Tibial nerve (tissue), 4 donors: ENCODE measurements at regions not wholly inside any gene's neighbourhood (a gene's known extent, or its start where the extent isn't known, plus 50 kb on each side); places are given as distances from the start of the nearest gene placed in this dataset.

Experiments
- DNase-seq, 2 donors: peaks; one replicate each; pipeline ENCODE4 v3.0.0-alpha.2; 2019; ENCODE audit warnings: low spot score in 2 of 2
- H3K27ac ChIP-seq, 4 donors: fragments of 200-600 bp; sonication (generic) in 3 of 4; one replicate each; pipeline ENCODE4 v1.5.1; 2017 to 2019; ENCODE audit warnings: mild to moderate bottlenecking in 1 of 4
- H3K27me3 ChIP-seq, 2 donors: fragments of 200-600 bp; sonication (generic) in 1 of 2; one replicate each; pipeline versions ENCODE4 v1.5.1 to v1.6.0; 2017 to 2019
- H3K36me3 ChIP-seq, 3 donors: fragments of 200-600 bp; sonication (generic); one replicate each; pipeline ENCODE4 v1.5.1; 2018 to 2019
- H3K4me1 ChIP-seq, 4 donors: fragments of 200-600 bp; sonication (generic) in 3 of 4; one replicate each; pipeline ENCODE4 v1.5.1; 2017 to 2019
- H3K4me3 ChIP-seq, 4 donors: fragments of 200-600 bp; sonication (generic) in 3 of 4; one replicate each; pipeline ENCODE4 v1.5.1; 2017 to 2019; ENCODE audit warnings: mild to moderate bottlenecking in 1 of 4, moderate library complexity in 1 of 4
- H3K9me3 ChIP-seq, 4 donors: fragments of 200-600 bp; sonication (generic) in 3 of 4; one replicate each; pipeline ENCODE4 v1.5.1; 2017 to 2019
- CTCF ChIP-seq, 5 experiments: fragments of 200-600 bp in 3 of 5; fragments of 450-650 bp in 2 of 5; sonication (generic) in 3 of 5; IDR thresholded peaks; one replicate each; pipeline ENCODE4 v1.5.1; 2016 to 2019; ENCODE audit warnings: antibody characterized with exemption in 5 of 5, mild to moderate bottlenecking in 3 of 5, moderate library complexity in 2 of 5
- EP300 ChIP-seq, 2 donors: sonication (generic); formaldehyde crosslinking; IDR thresholded peaks; one replicate each; pipeline ENCODE4 v1.6.1; 2017; ENCODE audit warnings: antibody characterized with exemption in 2 of 2, mild to moderate bottlenecking in 1 of 2
- POLR2A ChIP-seq, 2 donors: fragments of 450-650 bp; IDR thresholded peaks; one replicate each; pipeline ENCODE4 v1.6.1; 2017; ENCODE audit warnings: antibody characterized with exemption in 2 of 2, mild to moderate bottlenecking in 2 of 2, moderate library complexity in 2 of 2
- WGBS, 2 donors: methylation state at CpG; one replicate each; pipeline ENCODE4 v1.1.5; 2018; 5-methylcytosine and 5-hydroxymethylcytosine counted together

GRCh38 chr7:35463751-35464150, 209.9 kb upstream of the TBX20 start:
- TF ChIP-seq EP300 (IDR thresholded peaks at IDR 0.05), result no peak
- TF ChIP-seq POLR2A (IDR thresholded peaks at IDR 0.05), result no peak
- TF ChIP-seq CTCF (IDR thresholded peaks at IDR 0.05), result no peak
- no peak overlapping the region for H3K4me3 ChIP-seq
- no peaks in the 10 kb centered on the region for H3K4me1 ChIP-seq
- peaks cover 0 to 8% (median 0%) of the 10 kb centered on the region in 4 donors for H3K9me3 ChIP-seq
- 68 to 69% methylated on average over 4 of the region's 4 CpGs for WGBS, 2 donors
- H3K27me3 ChIP-seq, result no peaks in the 10 kb centered on the region
- DNase-seq, result no peak
- no peak overlapping the region for H3K27ac ChIP-seq
- no peaks in the 10 kb centered on the region for H3K36me3 ChIP-seq

GRCh38 chr7:35463176-35463700, 209.3 kb upstream of the TBX20 start:
- Histone ChIP-seq H3K4me3 (no peak overlapping the region), H3K27me3 (no peaks in the 10 kb centered on the region), H3K9me3 (peaks cover 0 to 13% (median 0%) of the 10 kb centered on the region in 4 donors), H3K36me3 (no peaks in the 10 kb centered on the region), H3K4me1 (no peaks in the 10 kb centered on the region), H3K27ac (no peak overlapping the region)
- no peak for DNase-seq
- WGBS, 2 donors, result 71 to 91% methylated on average over 3 of the region's 3 CpGs
- TF ChIP-seq POLR2A (IDR thresholded peaks at IDR 0.05) (no peak), CTCF (IDR thresholded peaks at IDR 0.05) (no peak), EP300 (IDR thresholded peaks at IDR 0.05) (no peak)

- Histone ChIP-seq H3K9me3 (peaks cover 0 to 27% (median 0%) of the 10 kb centered on the region in 4 donors), H3K27ac (no peak overlapping the region), H3K36me3 (no peaks in the 10 kb centered on the region), H3K27me3 (peaks cover 0 to 18% of the 10 kb centered on the region in 2 donors), H3K4me3 (no peak overlapping the region), H3K4me1 (peaks cover 0 to 7% (median 0%) of the 10 kb centered on the region in 4 donors)
- DNase-seq, result no peak
- WGBS, 2 donors, result 16 to 23% methylated on average over 56 to 58 of the region's 58 CpGs
- TF ChIP-seq EP300 (IDR thresholded peaks at IDR 0.05) (no peak), POLR2A (IDR thresholded peaks at IDR 0.05) (no peak), CTCF (IDR thresholded peaks at IDR 0.05) (no peak)
Observed at GRCh38 chr7:35454575-35455385, 200.9 kb upstream of the TBX20 start.

- Histone ChIP-seq H3K27ac (no peak overlapping the region), H3K9me3 (peaks cover 0 to 2% (median 0%) of the 10 kb centered on the region in 4 donors), H3K4me1 (peaks cover 0 to 7% (median 0%) of the 10 kb centered on the region in 4 donors), H3K27me3 (peaks cover 0 to 18% of the 10 kb centered on the region in 2 donors), H3K36me3 (no peaks in the 10 kb centered on the region), H3K4me3 (no peak overlapping the region)
- DNase-seq, result no peak
- WGBS, 2 donors, result 37 to 38% methylated on average over 3 of the region's 3 CpGs
- TF ChIP-seq EP300 (IDR thresholded peaks at IDR 0.05) (no peak), CTCF (IDR thresholded peaks at IDR 0.05) (no peak), POLR2A (IDR thresholded peaks at IDR 0.05) (no peak)
Observed at GRCh38 chr7:35450456-35451214, 196.7 kb upstream of the TBX20 start.

GRCh38 chr7:35448486-35448885, 194.6 kb upstream of the TBX20 start:
- TF ChIP-seq POLR2A (IDR thresholded peaks at IDR 0.05), result no peak
- TF ChIP-seq EP300 (IDR thresholded peaks at IDR 0.05), result no peak
- TF ChIP-seq CTCF (IDR thresholded peaks at IDR 0.05), result no peak
- H3K27me3 ChIP-seq, result peaks cover 0 to 2% of the 10 kb centered on the region in 2 donors
- H3K4me1 ChIP-seq, result no peaks in the 10 kb centered on the region
- WGBS, 2 donors, result 68 to 82% methylated on average over 4 of the region's 4 CpGs
- H3K4me3 ChIP-seq, result no peak overlapping the region
- H3K36me3 ChIP-seq, result no peaks in the 10 kb centered on the region
- H3K9me3 ChIP-seq, result no peaks in the 10 kb centered on the region
- no peak for DNase-seq
- H3K27ac ChIP-seq, result no peak overlapping the region
